GM20000 (cell line): ENCODE measurements at regions not wholly inside any gene's neighbourhood (a gene's known extent, or its start where the extent isn't known, plus 50 kb on each side); places are given as distances from the start of the nearest gene placed in this dataset.

ENCODE experiments used
- DNase-seq: peaks from one replicate; pipeline ENCODE4 v3.0.0; 2012; ENCODE audit warnings: low spot score
- CTCF ChIP-seq: IDR thresholded peaks from 2 replicates; pipeline ENCODE4 v1.5.1; 2012; ENCODE audit warnings: mild to moderate bottlenecking, control low read depth; ENCODE audit errors: extremely low read depth, missing control alignments

GRCh38 chr4:165726831-165727230, 146.2 kb upstream of the TLL1 start:
- TF ChIP-seq CTCF, result no peak
- no peak for DNase-seq

- no peak for TF ChIP-seq CTCF
Measured at GRCh38 chr4:165737309-165737972, 135.6 kb upstream of the TLL1 start.

GRCh38 chr4:165738571-165738970, 134.5 kb upstream of the TLL1 start:
- TF ChIP-seq CTCF, result no peak
- no peak for DNase-seq

More at GRCh38 chr4:165737309-165737972, 135.6 kb upstream of the TLL1 start:
- DNase-seq, result no peak

GRCh38 chr4:165740911-165741310, 132.1 kb upstream of the TLL1 start:
- no peak for DNase-seq
- no peak for TF ChIP-seq CTCF

GRCh38 chr4:165743422-165743821, 129.6 kb upstream of the TLL1 start:
- no peak for TF ChIP-seq CTCF
- DNase-seq, result no peak

- TF ChIP-seq CTCF, result no peak
- no peak for DNase-seq
Measured at GRCh38 chr4:165744370-165744769, 128.7 kb upstream of the TLL1 start.

GRCh38 chr4:165748321-165748720, 124.7 kb upstream of the TLL1 start:
- no peak for TF ChIP-seq CTCF
- no peak for DNase-seq
